ENCODE measurements at regions not wholly inside any gene's neighbourhood (a gene's known extent, or its start where the extent isn't known, plus 50 kb on each side); places are given as distances from the start of the nearest gene placed in this dataset.

- no peaks in the 10 kb centered on the region for H3K9me3 Mint-ChIP-seq
- no peak overlapping the region for H3K4me3 Mint-ChIP-seq
- DNase-seq (ENCODE audit: extremely low spot score, unreplicated experiment): no peak
- TF ChIP-seq CTCF (conservative IDR thresholded peaks at IDR 0.05): no peak
- no peaks in the 10 kb centered on the region for H3K4me1 Mint-ChIP-seq (ENCODE audit: unreplicated experiment)
- H3K27me3 Mint-ChIP-seq: peaks cover 5% of the 10 kb centered on the region
- no peak overlapping the region for H3K27ac Mint-ChIP-seq
- no peaks in the 10 kb centered on the region for H3K36me3 Mint-ChIP-seq
Observed at GRCh38 chr5:18141222-18141621, 507.0 kb downstream of the TAF11L14 start.

GRCh38 chr5:18142831-18143230, 508.6 kb downstream of the TAF11L14 start:
- Mint-ChIP-seq H3K4me3 (no peak overlapping the region), H3K27ac (no peak overlapping the region), H3K9me3 (no peaks in the 10 kb centered on the region), H3K27me3 (peaks cover 5% of the 10 kb centered on the region), H3K4me1 (ENCODE audit: unreplicated experiment) (no peaks in the 10 kb centered on the region), H3K36me3 (no peaks in the 10 kb centered on the region)
- TF ChIP-seq CTCF (conservative IDR thresholded peaks at IDR 0.05): no peak
- no peak for DNase-seq (ENCODE audit: extremely low spot score, unreplicated experiment)

GRCh38 chr5:18152671-18153070, 518.4 kb downstream of the TAF11L14 start:
- Mint-ChIP-seq H3K4me1 (ENCODE audit: unreplicated experiment) (no peaks in the 10 kb centered on the region), H3K9me3 (no peaks in the 10 kb centered on the region), H3K27ac (no peak overlapping the region), H3K36me3 (no peaks in the 10 kb centered on the region), H3K4me3 (no peak overlapping the region), H3K27me3 (no peaks in the 10 kb centered on the region)
- DNase-seq (ENCODE audit: extremely low spot score, unreplicated experiment): no peak
- TF ChIP-seq CTCF (conservative IDR thresholded peaks at IDR 0.05): no peak

- no peak for DNase-seq (ENCODE audit: extremely low spot score, unreplicated experiment)
- no peaks in the 10 kb centered on the region for H3K27me3 Mint-ChIP-seq
- no peak overlapping the region for H3K4me3 Mint-ChIP-seq
- TF ChIP-seq CTCF (conservative IDR thresholded peaks at IDR 0.05): no peak
- peaks cover under 1% of the 10 kb centered on the region for H3K9me3 Mint-ChIP-seq
- no peaks in the 10 kb centered on the region for H3K36me3 Mint-ChIP-seq
- no peaks in the 10 kb centered on the region for H3K4me1 Mint-ChIP-seq (ENCODE audit: unreplicated experiment)
- H3K27ac Mint-ChIP-seq: no peak overlapping the region
Observed at GRCh38 chr5:18158166-18158565, 523.9 kb downstream of the TAF11L14 start.

- H3K4me3 Mint-ChIP-seq: no peak overlapping the region
- no peak for TF ChIP-seq CTCF (conservative IDR thresholded peaks at IDR 0.05)
Observed at GRCh38 chr5:18159331-18159730, 525.1 kb downstream of the TAF11L14 start.

GRCh38 chr5:18171684-18172083, 537.4 kb downstream of the TAF11L14 start:
- Mint-ChIP-seq H3K27ac (no peak overlapping the region), H3K4me3 (no peak overlapping the region), H3K4me1 (ENCODE audit: unreplicated experiment) (no peaks in the 10 kb centered on the region), H3K36me3 (no peaks in the 10 kb centered on the region), H3K27me3 (no peaks in the 10 kb centered on the region), H3K9me3 (peaks cover 5% of the 10 kb centered on the region)
- DNase-seq (ENCODE audit: extremely low spot score, unreplicated experiment): no peak
- TF ChIP-seq CTCF (conservative IDR thresholded peaks at IDR 0.05): no peak

More at GRCh38 chr5:18159331-18159730, 525.1 kb downstream of the TAF11L14 start:
- Mint-ChIP-seq H3K27me3 (no peaks in the 10 kb centered on the region), H3K9me3 (peaks cover 4% of the 10 kb centered on the region), H3K36me3 (no peaks in the 10 kb centered on the region), H3K4me1 (ENCODE audit: unreplicated experiment) (no peaks in the 10 kb centered on the region), H3K27ac (no peak overlapping the region)
- DNase-seq (ENCODE audit: extremely low spot score, unreplicated experiment): no peak
